Astrocyte of the cerebellum (primary cell): ENCODE measurements at regions not wholly inside any gene's neighbourhood (a gene's known extent, or its start where the extent isn't known, plus 50 kb on each side); places are given as distances from the start of the nearest gene placed in this dataset.
"Not testable (repeated sequence)": the region's sequence is repeated elsewhere in the genome, so short reads cannot be mapped to it uniquely, and the experiment has no call there.

Experiments used
- DNase-seq: peaks from one replicate; pipeline ENCODE4 v3.0.0-alpha.2; 2011; ENCODE audit warnings: low read depth
- H3K4me3 ChIP-seq: 2 replicates; pipeline ENCODE4 v1.5.1; 2011; ENCODE audit warnings: mild to moderate bottlenecking, low read depth, low read length, moderate library complexity
- in situ Hi-C: cut with HindIII; loops from 2 replicates; pipeline ENCODE4 v1.10.0; 2017; ENCODE audit warnings: low sequenced_read_pairs
- TF ChIP-seq, protein P1 (sequence below): IDR thresholded peaks from 2 replicates; pipeline ENCODE4 v1.5.1; 2012; ENCODE audit warnings: low read length, low read depth, moderate library complexity, mild to moderate bottlenecking; ENCODE audit errors: missing control alignments

GRCh38 chr22:22788460-22789037 is 99.1 kb upstream of the IGLL5 start:
- no peak for DNase-seq
- H3K4me3 ChIP-seq = no peak overlapping the region
- TF ChIP-seq, protein P1, sequence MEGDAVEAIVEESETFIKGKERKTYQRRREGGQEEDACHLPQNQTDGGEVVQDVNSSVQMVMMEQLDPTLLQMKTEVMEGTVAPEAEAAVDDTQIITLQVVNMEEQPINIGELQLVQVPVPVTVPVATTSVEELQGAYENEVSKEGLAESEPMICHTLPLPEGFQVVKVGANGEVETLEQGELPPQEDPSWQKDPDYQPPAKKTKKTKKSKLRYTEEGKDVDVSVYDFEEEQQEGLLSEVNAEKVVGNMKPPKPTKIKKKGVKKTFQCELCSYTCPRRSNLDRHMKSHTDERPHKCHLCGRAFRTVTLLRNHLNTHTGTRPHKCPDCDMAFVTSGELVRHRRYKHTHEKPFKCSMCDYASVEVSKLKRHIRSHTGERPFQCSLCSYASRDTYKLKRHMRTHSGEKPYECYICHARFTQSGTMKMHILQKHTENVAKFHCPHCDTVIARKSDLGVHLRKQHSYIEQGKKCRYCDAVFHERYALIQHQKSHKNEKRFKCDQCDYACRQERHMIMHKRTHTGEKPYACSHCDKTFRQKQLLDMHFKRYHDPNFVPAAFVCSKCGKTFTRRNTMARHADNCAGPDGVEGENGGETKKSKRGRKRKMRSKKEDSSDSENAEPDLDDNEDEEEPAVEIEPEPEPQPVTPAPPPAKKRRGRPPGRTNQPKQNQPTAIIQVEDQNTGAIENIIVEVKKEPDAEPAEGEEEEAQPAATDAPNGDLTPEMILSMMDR = no peak
- in situ Hi-C loops = no loop called here

DNA sequence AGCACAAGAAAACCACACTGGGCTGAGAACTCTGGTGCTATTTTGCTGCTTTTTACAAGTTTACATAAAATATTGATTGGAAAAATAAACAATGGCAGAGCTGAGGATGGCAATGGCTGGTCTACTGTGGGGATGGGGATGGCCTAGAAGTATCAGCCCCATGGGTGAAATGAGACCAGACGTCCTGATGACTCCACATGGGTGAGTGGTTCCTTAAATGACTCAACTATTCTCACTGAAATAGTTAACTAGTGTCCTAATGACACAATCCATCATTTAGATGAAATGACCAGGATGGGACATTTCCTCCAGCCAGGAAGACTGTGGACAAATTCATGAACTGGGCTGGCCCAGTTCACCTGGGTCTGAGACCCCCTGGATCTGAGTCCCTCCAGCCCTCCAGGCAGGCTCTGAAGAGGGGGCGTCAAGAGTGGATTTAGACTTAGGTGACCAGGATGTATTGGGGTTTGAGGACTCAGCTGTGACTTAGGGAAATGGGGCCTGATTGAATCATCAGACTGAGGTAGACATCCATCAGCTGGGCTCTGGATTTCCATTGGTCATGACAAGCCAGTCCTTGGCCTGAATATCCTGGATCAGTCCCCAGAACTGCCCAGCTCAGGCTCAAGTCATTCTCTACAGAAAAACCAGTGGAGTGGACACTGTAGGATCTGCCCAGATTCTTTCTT is 98.2 kb upstream of the IGLL5 start:
- no peak overlapping the region for H3K4me3 ChIP-seq
- no peak for DNase-seq
- TF ChIP-seq, protein P1 = no peak
- in situ Hi-C loops = no loop called here

DNA sequence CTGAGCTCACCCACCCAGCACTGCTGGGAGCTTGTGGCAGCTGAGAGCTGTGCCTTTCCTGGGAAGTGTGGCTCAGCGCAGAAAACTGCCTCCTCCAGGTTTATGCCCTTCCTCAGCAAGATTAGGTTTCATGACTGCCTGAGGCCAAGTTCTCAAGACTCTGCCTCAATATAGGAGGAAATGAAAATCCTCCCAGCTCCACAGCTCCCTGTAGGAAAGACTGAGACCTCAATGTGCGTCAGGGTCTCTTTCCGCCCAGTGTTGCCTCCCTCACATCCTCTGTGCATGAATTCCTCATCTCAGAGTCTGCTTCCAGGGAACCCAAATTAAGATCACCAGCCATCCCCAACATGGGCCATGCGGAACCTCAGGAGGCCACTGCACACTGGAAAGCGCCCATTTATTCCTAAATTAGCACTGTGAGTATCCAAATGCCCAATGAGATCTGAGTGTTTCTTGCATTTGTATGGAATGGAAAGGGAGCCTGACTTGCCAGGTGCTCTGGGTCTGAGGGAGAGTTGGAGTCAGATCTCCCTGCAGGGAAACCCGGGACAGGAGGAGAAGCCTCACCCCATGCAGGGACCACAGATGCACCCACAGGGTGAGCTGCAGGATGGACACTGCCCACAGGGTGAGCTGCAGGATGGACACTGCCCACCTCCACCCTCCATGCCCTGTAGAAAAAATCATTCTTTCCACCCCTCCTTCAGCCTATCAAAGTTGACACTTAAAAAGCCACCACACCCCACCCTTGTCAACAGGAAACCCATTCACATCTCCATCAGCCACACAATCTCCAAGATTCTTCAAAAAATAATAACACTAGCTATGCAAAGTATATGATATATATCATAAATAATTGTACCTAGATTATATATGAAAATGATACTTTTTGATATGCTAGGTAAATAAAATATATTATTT is 97.4 kb upstream of the IGLL5 start:
- no peak for DNase-seq
- in situ Hi-C loops = no loop called here
- TF ChIP-seq, protein P1 = no peak
- no peak overlapping the region for H3K4me3 ChIP-seq

DNA sequence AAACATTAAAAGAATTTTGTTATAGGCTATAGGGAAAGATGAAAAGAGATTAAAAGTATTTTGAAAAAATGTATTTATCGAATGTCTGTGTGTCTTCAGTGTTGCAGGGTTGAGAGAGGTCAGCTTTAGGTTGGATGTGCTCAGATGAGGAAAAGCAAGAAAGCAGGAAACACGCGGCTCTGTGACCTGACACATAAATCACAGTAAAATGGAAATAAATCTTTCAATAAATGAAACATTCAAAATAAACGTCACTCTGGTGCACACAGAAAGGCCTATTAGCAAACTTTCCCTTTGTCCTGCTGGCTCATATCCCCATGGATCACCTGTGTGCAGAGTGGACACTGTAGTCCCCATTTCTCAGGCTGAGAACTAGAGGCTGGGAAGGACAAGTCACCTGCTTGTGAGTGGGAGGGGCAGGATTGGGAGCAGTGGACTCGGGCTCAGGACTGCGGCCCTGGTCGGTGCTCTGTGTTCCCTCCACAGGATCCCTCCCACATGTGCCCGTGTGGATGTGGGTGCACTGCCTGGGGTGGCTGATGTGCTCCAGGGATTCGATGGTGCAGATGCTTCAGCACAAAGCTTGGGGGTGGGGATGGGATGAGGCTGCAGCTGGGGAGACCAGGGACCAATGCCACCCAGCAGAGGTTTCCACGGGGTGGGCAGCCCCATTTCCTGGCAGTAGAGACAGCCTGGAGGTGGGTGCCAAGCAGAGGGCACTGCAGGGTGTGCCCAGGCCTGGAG is 96.0 kb upstream of the IGLL5 start:
- TF ChIP-seq, protein P1 = no peak
- in situ Hi-C loops = no loop called here
- H3K4me3 ChIP-seq = no peak overlapping the region
- DNase-seq = no peak

GRCh38 chr22:22792205-22792786 is 95.3 kb upstream of the IGLL5 start:
- H3K4me3 ChIP-seq, in situ Hi-C loops, DNase-seq: not testable (repeated sequence)

DNA sequence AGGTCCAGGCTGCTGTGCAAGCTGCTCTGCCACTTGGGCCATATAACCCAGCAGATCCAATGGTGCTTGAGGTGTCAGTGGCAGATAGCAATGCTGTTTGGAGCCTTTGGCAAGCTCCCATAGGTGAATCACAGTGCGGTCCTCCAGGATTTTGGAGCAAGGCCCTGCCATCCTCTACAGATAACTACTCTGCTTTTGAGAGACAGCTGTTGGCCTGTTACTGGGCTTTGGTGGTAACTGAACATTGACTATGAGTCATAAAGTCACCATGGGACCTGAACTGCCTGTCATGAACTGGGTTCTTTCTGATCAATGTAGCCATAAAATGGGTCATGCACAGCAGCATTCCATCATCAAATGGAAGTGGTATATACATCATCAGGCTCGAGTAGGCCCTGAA is 92.0 kb upstream of the IGLL5 start:
- in situ Hi-C loops, H3K4me3 ChIP-seq, DNase-seq: not testable (repeated sequence)

GRCh38 chr22:22796724-22797123 is 90.9 kb upstream of the IGLL5 start:
- no peak for DNase-seq
- TF ChIP-seq, protein P1 = no peak
- in situ Hi-C loops = no loop called here
- H3K4me3 ChIP-seq = no peak overlapping the region
